OCI-LY7 (cell line): ENCODE measurements at regions not wholly inside any gene's neighbourhood (a gene's known extent, or its start where the extent isn't known, plus 50 kb on each side); places are given as distances from the start of the nearest gene placed in this dataset. TPM values are rescaled to one million over a fixed set of nuclear protein-coding genes. Genes with fewer than 3 reads are reported as not detected.

Source experiments
- BruUV-seq: library from RNA; stranded (reverse); fragments of 400-500 nt; replicated peaks from 2 replicates; lab custom pipeline; 2021; lab: Mats Ljungman, UMichigan
- CTCF ChIA-PET: fragments of 300-600 bp; sonication (Branson Sonifier 250); formaldehyde crosslinking; loops from one replicate; lab custom pipeline; 2022; ENCODE audit warnings: antibody characterized with exemption; ENCODE audit not compliant: unreplicated experiment; lab: Charles Lee
- POLR2A ChIA-PET: fragments of 300-600 bp; sonication (Branson Sonifier 250); formaldehyde crosslinking; loops from one replicate; lab custom pipeline; 2022; ENCODE audit warnings: antibody characterized with exemption; lab: Charles Lee
- DNase-seq: peaks from one replicate; pipeline ENCODE4 v3.0.0-alpha.2; 2015; ENCODE audit warnings: low spot score
- H2AFZ ChIP-seq: fragments of 200-600 bp; sonication (generic), shearing (Covaris generic); 2 replicates; pipeline ENCODE4 v1.6.1; 2014; ENCODE audit warnings: mild to moderate bottlenecking, antibody characterized with exemption, low read length, moderate library complexity
- H3K27ac ChIP-seq: fragments of 200-600 bp; sonication (generic); 2 replicates; pipeline ENCODE4 v1.5.1; 2014; ENCODE audit warnings: mixed run types, low read depth, mild to moderate bottlenecking, moderate library complexity, low read length, inconsistent platforms; ENCODE audit not compliant: poor library complexity, severe bottlenecking
- H3K36me3 ChIP-seq: fragments of 200-600 bp; sonication (generic); 2 replicates; pipeline ENCODE4 v1.6.1; 2014; ENCODE audit warnings: mild to moderate bottlenecking, antibody characterized with exemption, low read length, moderate library complexity, mixed read lengths; ENCODE audit not compliant: insufficient read depth
- H3K4me1 ChIP-seq: fragments of 200-600 bp; sonication (generic); 2 replicates; pipeline ENCODE4 v1.5.1; 2014; ENCODE audit warnings: mild to moderate bottlenecking, low read length; ENCODE audit not compliant: insufficient read depth, poor library complexity, severe bottlenecking
- H3K4me2 ChIP-seq: fragments of 200-600 bp; sonication (generic); 2 replicates; pipeline ENCODE4 v1.6.1; 2014; ENCODE audit warnings: mild to moderate bottlenecking, low read length
- H3K4me3 ChIP-seq: fragments of 200-600 bp; sonication (generic); 2 replicates; pipeline ENCODE4 v1.5.1; 2014; ENCODE audit warnings: mild to moderate bottlenecking, low read depth, low read length; ENCODE audit not compliant: poor library complexity, severe bottlenecking
- H3K79me2 ChIP-seq: fragments of 200-600 bp; sonication (generic); 2 replicates; pipeline ENCODE4 v1.6.1; 2016; ENCODE audit warnings: low read depth, mild to moderate bottlenecking, low read length, moderate library complexity, mixed read lengths; ENCODE audit not compliant: insufficient read depth
- H3K9me2 ChIP-seq: fragments of 200-600 bp; sonication (generic); 2 replicates; pipeline ENCODE4 v1.6.1; 2016; ENCODE audit warnings: mild to moderate bottlenecking, low read length, mixed read lengths; ENCODE audit not compliant: insufficient read depth
- H3K9me3 ChIP-seq: fragments of 200-600 bp; sonication (generic); 2 replicates; pipeline ENCODE4 v1.6.1; 2014; ENCODE audit warnings: mild to moderate bottlenecking, mixed run types, low read length, mixed read lengths
- H4K20me1 ChIP-seq: fragments of 200-600 bp; sonication (generic); 2 replicates; pipeline ENCODE4 v1.6.1; 2014; ENCODE audit warnings: mild to moderate bottlenecking, antibody characterized with exemption, low read length, moderate library complexity, mixed read lengths; ENCODE audit not compliant: insufficient read depth
- CTCF ChIP-seq: fragments of 200-600 bp; sonication (generic); conservative IDR thresholded peaks from 2 replicates; pipeline ENCODE4 v1.5.1; 2014; ENCODE audit warnings: mild to moderate bottlenecking, antibody characterized with exemption, low read length, moderate library complexity, mixed read lengths
- EZH2phosphoT487 ChIP-seq: fragments of 200-600 bp; sonication (generic); IDR thresholded peaks from 2 replicates; pipeline ENCODE4 v1.6.1; 2018; ENCODE audit warnings: low read depth, borderline replicate concordance, mild to moderate bottlenecking, mixed run types, antibody characterized with exemption, low read length, moderate library complexity, mixed read lengths
- intact Hi-C: fragments of 100-400 bp; cut with micrococcal nuclease; formaldehyde crosslinking; loops from one replicate; pipeline ENCODE4 v1.10.0; 2022; ENCODE audit not compliant: unreplicated experiment
- microRNA-seq: library from miRNA; unstranded; fragments of <30 nt; microRNA quantifications from one replicate; pipeline ENCODE4 v1.2.0, GENCODE V29; 2022; ENCODE audit warnings: borderline replicate concordance
- small RNA-seq: library from RNA; depleted of rRNA; stranded (forward); fragments of <200 nt; gene quantifications from one replicate; pipeline ENCODE3, GENCODE V24; 2014

GRCh38 chr11:19294444-19294843 is 53.7 kb upstream of the E2F8 start:
- DNase-seq: no peak
- no peaks in the 10 kb centered on the region for H3K9me2 ChIP-seq
- H3K79me2 ChIP-seq: no peaks in the 10 kb centered on the region
- H3K4me3 ChIP-seq: no peak overlapping the region
- CTCF ChIA-PET: no interaction called here
- intact Hi-C loops: no loop called here
- H3K4me1 ChIP-seq: no peaks in the 10 kb centered on the region
- H3K9me3 ChIP-seq: no peaks in the 10 kb centered on the region
- no peak overlapping the region for H2AFZ ChIP-seq
- BruUV-seq: no TSS peak
- POLR2A ChIA-PET: interaction anchor here (0.6 to 1.2 kb wide), 4 partner anchors 39 to 757 kb away, joined by 3 read pairs; no protein-coding TSS in a partner anchor
- TF ChIP-seq EZH2phosphoT487 (no peak), CTCF (no peak)
- no peaks in the 10 kb centered on the region for H4K20me1 ChIP-seq
- no peak overlapping the region for H3K27ac ChIP-seq
- H3K4me2 ChIP-seq: no peak overlapping the region
- H3K36me3 ChIP-seq: no peaks in the 10 kb centered on the region

GRCh38 chr11:19291064-19291463 is 50.3 kb upstream of the E2F8 start:
- BruUV-seq: no TSS peak
- Histone ChIP-seq H3K9me2 (no peaks in the 10 kb centered on the region), H3K9me3 (no peaks in the 10 kb centered on the region), H3K4me1 (no peaks in the 10 kb centered on the region), H3K27ac (no peak overlapping the region), H3K36me3 (no peaks in the 10 kb centered on the region), H3K4me3 (no peak overlapping the region), H3K79me2 (no peaks in the 10 kb centered on the region), H2AFZ (no peak overlapping the region), H4K20me1 (no peaks in the 10 kb centered on the region), H3K4me2 (no peak overlapping the region)
- no peak for DNase-seq
- intact Hi-C loops: no loop called here
- CTCF ChIA-PET: no interaction called here
- TF ChIP-seq EZH2phosphoT487 (no peak), CTCF (no peak)
- POLR2A ChIA-PET: no interaction called here

Small RNAs in the stretch of these regions (microRNA-seq; reads per million reads assigned to microRNA genes)
- not detected for gene MIR4486

Small RNAs in the stretch of these regions (small RNA-seq; reads per million reads assigned to genes)
- gene MIR4486: not detected
- not detected for gene RF00408
- 0.68 reads per million, percentile 25 among the genes with 10 or more reads in this experiment for gene RNA5SP335
